Upper lobe of right lung (tissue), 1 donor: ENCODE measurements at regions not wholly inside any gene's neighbourhood (a gene's known extent, or its start where the extent isn't known, plus 50 kb on each side); places are given as distances from the start of the nearest gene placed in this dataset.

Experiments
- ATAC-seq: fragments of 200-7000 bp; cut with Tn5 transposase; one replicate; pipeline ENCODE4 v1.9.1; 2020; ENCODE audit warnings: mild to moderate bottlenecking, moderate library complexity
- DNase-seq: peaks from one replicate; pipeline ENCODE4 v3.0.0-alpha.2; 2020
- H3K27ac ChIP-seq: fragments of 200-600 bp; one replicate; pipeline ENCODE4 v1.8.0; 2022
- H3K27me3 ChIP-seq: fragments of 200-600 bp; one replicate; pipeline ENCODE4 v1.8.0; 2022; ENCODE audit warnings: mild to moderate bottlenecking
- H3K36me3 ChIP-seq: fragments of 200-600 bp; one replicate; pipeline ENCODE4 v1.8.0; 2022
- H3K4me1 ChIP-seq: fragments of 200-600 bp; one replicate; pipeline ENCODE4 v1.8.0; 2022
- H3K4me3 ChIP-seq: fragments of 200-600 bp; one replicate; pipeline ENCODE4 v1.8.0; 2022; ENCODE audit warnings: mild to moderate bottlenecking
- H3K9me3 ChIP-seq: fragments of 200-600 bp; one replicate; pipeline ENCODE4 v1.8.0; 2022
- intact Hi-C: fragments of 100-400 bp; cut with DNase I; formaldehyde crosslinking; loops from one replicate; pipeline ENCODE4 v1.11.0; 2022
- TF ChIP-seq, protein P1 (sequence below): fragments of 200-600 bp; IDR thresholded peaks from one replicate; pipeline ENCODE4 v1.8.0; 2022; ENCODE audit warnings: antibody characterized with exemption
- donor health status: DM: no; HTN: yes; CAD: no; lungs with severe emphysema.

DNA sequence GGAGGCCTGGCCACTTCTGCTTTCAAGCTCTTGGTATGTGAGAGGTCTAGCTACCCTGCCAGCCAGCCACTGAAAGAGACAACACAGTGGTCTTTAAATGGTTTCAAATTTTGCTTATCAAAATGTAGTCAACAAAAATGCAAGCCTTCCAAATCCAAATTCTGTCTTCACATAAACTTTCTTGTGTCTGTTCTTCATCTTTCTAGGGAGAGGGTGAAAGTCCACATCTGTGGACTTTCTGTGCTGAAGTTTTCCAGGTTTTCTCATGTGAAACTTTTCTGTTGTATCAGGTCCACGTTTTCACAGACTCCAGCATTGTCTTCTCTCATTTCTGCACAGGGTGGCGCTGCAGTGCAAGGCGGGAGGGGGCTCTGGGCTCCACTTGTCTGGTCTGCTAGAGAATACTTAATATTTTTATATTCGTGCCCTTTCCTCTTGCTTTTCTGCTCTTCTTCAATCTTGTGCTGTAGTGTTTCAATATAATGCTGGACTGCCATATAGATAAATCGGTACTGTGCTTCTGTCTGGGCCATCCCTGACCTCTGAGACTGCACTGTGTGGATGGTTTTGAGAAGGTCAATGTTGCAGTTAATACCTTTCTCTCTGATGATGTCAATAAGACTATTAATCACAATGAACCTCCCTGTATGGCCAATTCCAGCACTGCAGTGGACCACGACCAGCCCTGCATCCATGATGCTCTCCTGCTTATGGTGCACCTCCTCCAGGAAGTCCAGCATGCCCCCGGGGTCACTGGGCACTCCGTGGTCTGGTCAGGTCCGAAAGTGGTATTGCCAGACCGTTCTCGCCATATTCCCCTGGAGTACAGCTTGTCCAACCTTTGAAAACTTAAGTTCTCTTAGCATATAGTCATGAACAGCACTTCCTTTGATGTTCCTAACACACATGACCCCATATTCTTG is 161.6 kb upstream of the TNFAIP3 start:
- intact Hi-C loops: loop anchor here (5.0 kb wide), 2 partner anchors 162 to 232 kb away; partner anchors contain the start of gene TNFAIP3
- H3K9me3 ChIP-seq: no peaks in the 10 kb centered on the region
- peaks cover 16% of the 10 kb centered on the region for H3K4me1 ChIP-seq
- DNase-seq (peak; percentile 74), ATAC-seq (peak; percentile 78)
- H3K4me3 ChIP-seq: no peak overlapping the region
- no peak overlapping the region for H3K27ac ChIP-seq
- no peaks in the 10 kb centered on the region for H3K27me3 ChIP-seq
- no peaks in the 10 kb centered on the region for H3K36me3 ChIP-seq
- TF ChIP-seq, protein P1, sequence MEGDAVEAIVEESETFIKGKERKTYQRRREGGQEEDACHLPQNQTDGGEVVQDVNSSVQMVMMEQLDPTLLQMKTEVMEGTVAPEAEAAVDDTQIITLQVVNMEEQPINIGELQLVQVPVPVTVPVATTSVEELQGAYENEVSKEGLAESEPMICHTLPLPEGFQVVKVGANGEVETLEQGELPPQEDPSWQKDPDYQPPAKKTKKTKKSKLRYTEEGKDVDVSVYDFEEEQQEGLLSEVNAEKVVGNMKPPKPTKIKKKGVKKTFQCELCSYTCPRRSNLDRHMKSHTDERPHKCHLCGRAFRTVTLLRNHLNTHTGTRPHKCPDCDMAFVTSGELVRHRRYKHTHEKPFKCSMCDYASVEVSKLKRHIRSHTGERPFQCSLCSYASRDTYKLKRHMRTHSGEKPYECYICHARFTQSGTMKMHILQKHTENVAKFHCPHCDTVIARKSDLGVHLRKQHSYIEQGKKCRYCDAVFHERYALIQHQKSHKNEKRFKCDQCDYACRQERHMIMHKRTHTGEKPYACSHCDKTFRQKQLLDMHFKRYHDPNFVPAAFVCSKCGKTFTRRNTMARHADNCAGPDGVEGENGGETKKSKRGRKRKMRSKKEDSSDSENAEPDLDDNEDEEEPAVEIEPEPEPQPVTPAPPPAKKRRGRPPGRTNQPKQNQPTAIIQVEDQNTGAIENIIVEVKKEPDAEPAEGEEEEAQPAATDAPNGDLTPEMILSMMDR: peak; percentile 73

- TF ChIP-seq, protein P1: no peak
- Histone ChIP-seq H3K36me3 (no peaks in the 10 kb centered on the region), H3K4me3 (no peak overlapping the region), H3K27me3 (no peaks in the 10 kb centered on the region), H3K4me1 (peaks cover 16% of the 10 kb centered on the region), H3K9me3 (no peaks in the 10 kb centered on the region), H3K27ac (no peak overlapping the region)
- intact Hi-C loops: loop anchor here (5.0 kb wide), 2 partner anchors 161 to 231 kb away; partner anchors contain the start of gene TNFAIP3
- no peak for ATAC-seq
- DNase-seq: no peak
Observed at GRCh38 chr6:137706083-137706750, 160.8 kb upstream of the TNFAIP3 start.

DNA sequence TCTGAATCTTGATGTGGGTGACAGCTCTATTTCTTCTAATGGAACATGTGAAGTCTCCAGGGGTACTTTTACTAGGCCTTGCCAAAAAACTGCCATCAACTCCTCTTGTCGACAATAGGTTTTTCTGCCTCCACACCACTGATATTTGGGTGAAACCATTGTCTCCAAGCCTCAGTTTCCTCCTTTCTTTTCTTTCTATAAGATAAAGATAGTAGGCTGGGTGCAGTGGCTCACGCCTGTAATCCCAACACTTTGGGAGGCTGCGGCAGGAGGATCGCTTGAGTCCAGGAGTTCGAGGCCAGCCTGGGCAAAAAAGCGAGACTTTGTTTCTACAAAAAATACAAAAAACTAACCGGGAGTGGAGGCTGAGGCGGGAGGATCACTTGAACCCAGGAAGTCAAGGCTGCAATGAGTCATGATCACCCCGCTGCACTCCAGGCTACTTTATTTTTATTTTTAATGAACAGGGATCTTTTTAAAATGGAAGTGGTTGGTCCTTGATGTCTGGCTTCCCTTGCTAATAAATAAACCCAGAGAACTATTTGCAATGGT is 159.9 kb upstream of the TNFAIP3 start:
- DNase-seq: no peak
- H3K9me3 ChIP-seq: no peaks in the 10 kb centered on the region
- no peak overlapping the region for H3K4me3 ChIP-seq
- H3K36me3 ChIP-seq: no peaks in the 10 kb centered on the region
- H3K27ac ChIP-seq: peak overlapping the region; percentile 9
- intact Hi-C loops: loop anchor here (5.0 kb wide), 2 partner anchors 160 to 230 kb away; partner anchors contain the start of gene TNFAIP3
- TF ChIP-seq, protein P1: no peak
- H3K4me1 ChIP-seq: peaks cover 16% of the 10 kb centered on the region
- no peaks in the 10 kb centered on the region for H3K27me3 ChIP-seq
- ATAC-seq: no peak

DNA sequence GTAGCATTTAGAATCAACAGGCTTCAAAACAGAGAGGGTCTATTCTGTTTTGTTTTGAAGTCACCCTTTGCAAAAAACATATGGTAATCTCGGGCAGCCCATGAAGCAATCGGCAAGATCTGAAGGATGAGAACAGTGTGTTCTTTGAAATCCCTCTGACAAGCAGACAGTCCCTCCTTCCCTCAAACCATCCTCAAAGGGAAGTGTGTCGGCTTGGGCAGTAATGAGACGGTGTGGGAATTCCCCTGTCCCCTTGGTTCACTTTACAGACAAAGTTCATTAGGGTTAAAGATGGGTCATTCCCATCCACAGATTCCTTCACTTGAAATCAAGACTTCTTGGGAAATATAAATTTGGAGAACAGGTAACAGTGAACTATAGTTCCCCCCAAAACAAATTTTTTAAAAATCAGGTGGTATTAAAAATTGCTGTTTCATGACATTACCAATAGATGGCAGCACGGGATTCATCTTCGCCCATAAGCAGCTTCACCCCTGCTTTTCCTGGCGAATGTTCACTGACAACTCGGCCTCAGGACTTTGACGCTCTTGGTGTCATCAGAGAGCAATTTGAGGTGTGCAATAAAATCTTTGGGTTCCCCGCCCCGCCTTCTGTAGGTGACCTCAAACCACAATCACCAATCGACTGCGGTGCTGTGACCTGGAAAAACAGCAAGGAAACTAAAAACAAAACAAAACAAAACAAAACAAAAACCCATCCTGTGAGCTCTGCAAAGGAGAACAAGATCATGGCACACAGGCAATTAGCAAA is 159.3 kb upstream of the TNFAIP3 start:
- Histone ChIP-seq H3K4me1 (peaks cover 16% of the 10 kb centered on the region), H3K9me3 (no peaks in the 10 kb centered on the region), H3K27ac (peak overlapping the region; percentile 32), H3K4me3 (peak overlapping the region; percentile 31), H3K27me3 (no peaks in the 10 kb centered on the region), H3K36me3 (no peaks in the 10 kb centered on the region)
- peak; percentile 86 for ATAC-seq
- DNase-seq: no peak
- intact Hi-C loops: loop anchor here (5.0 kb wide), 2 partner anchors 160 to 230 kb away; partner anchors contain the start of gene TNFAIP3
- TF ChIP-seq, protein P1: peak; percentile 72

GRCh38 chr6:137708481-137708880 is 158.6 kb upstream of the TNFAIP3 start:
- H3K4me1 ChIP-seq: peaks cover 16% of the 10 kb centered on the region
- ATAC-seq (no peak), DNase-seq (no peak)
- H3K36me3 ChIP-seq: no peaks in the 10 kb centered on the region
- H3K4me3 ChIP-seq: no peak overlapping the region
- TF ChIP-seq, protein P1: no peak
- peak overlapping the region; percentile 32 for H3K27ac ChIP-seq
- H3K27me3 ChIP-seq: no peaks in the 10 kb centered on the region
- intact Hi-C loops: loop anchor here (5.0 kb wide), 2 partner anchors 159 to 229 kb away; partner anchors contain the start of gene TNFAIP3
- no peaks in the 10 kb centered on the region for H3K9me3 ChIP-seq
